Activated CD4-positive, alpha-beta T cell treated with anti-CD3 and anti-CD28 coated beads, Interleukin-2, Interleukin-4, amounts not matched to agents 100 ng/mL and 50 ng/mL, durations not matched to agents 16 hours and 8 hours (primary cell): ENCODE measurements at regions not wholly inside any gene's neighbourhood (a gene's known extent, or its start where the extent isn't known, plus 50 kb on each side); places are given as distances from the start of the nearest gene placed in this dataset.
A peak's percentile ranks its signal among the peaks of the same experiment; 100 is the strongest.
"Not testable (repeated sequence)": the region's sequence is repeated elsewhere in the genome, so short reads cannot be mapped to it uniquely, and the experiment has no call there.

Source experiments
- DNase-seq: peaks from one replicate; pipeline ENCODE4 v3.0.0-alpha.2; 2020; ENCODE audit warnings: low spot score

GRCh38 chr17:27095821-27096220 lies 198.1 kb upstream of the WSB1 start:
- DNase-seq, result not testable (repeated sequence)

- not testable (repeated sequence) for DNase-seq
Measured at GRCh38 chr17:27099266-27099665, 194.6 kb upstream of the WSB1 start.

- DNase-seq, result not testable (repeated sequence)
Measured at GRCh38 chr17:27104605-27105221, 189.2 kb upstream of the WSB1 start.

- no peak for DNase-seq
Measured at GRCh38 chr17:27105636-27106035, 188.3 kb upstream of the WSB1 start.

DNA sequence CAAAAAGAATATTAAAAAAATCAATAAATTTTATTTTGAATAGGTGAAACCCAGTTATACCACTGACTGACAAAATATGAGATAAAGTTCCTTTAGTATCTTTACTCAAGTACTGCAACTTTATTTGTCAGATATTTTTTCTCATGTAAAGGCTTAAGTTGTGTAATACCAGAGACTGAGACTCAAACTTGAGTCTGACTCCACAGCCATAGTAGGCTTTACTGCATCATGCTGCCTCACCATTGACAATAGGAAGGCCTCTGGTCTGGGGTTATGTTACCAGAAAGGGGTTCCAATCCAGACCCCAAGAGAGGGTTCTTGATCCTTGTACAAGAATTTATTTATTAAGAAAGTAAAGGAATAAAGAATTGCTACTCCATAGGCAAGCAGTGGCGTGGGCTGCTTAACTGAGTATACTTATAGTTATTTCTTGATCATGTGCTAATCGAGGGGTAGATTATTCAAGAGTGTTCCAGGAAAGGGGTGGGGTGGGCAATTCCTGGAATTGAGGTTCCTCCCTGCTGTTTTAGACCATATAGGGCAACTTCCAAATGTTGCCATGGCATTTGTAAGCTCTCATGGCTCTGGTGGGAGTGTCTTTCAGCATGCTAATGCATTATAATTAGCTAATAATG lies 187.4 kb upstream of the WSB1 start:
- no peak for DNase-seq

DNA sequence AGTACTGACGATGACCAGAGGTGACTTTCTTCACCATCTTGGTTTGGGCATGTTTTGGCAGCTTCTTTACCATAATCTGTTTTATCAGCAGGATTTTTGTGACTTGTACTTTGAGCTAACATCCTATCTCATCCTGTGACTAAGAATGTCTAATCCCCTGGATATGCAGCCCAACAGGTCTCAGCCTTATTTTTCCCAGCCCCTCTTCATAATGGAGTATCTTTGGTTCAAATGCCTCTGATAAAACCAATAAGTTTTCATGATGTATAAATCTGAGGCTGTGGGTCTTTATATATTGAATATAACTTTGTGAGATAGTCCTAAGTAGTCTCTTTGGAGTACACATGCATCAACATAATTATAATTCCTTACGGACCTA lies 186.9 kb upstream of the WSB1 start:
- DNase-seq, result no peak

- DNase-seq, result not testable (repeated sequence)
Measured at GRCh38 chr17:27107386-27108328, 186.3 kb upstream of the WSB1 start.

DNA sequence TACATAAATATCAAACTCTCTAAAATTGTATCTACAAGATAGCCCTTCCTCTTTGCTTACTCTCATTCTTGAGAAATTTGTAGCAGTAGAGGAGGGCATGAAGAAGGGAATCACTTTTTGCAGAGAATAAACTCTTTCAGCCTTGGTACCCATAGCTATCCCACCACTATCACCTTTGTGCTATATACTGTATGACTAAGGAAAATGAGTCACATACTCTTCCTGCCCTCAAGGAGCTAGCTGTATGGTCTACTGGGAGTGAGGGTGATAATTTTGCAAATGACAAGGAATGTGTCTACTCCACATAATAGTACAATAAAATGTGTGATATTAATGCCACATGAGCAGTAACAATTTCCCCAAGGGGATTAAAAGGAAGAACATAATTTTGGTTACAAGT lies 184.6 kb upstream of the WSB1 start:
- DNase-seq, result no peak

- DNase-seq, result no peak
Measured at GRCh38 chr17:27153005-27153404, 140.9 kb upstream of the WSB1 start.

GRCh38 chr17:27155866-27156265 lies 138.0 kb upstream of the WSB1 start:
- DNase-seq, result no peak

DNA sequence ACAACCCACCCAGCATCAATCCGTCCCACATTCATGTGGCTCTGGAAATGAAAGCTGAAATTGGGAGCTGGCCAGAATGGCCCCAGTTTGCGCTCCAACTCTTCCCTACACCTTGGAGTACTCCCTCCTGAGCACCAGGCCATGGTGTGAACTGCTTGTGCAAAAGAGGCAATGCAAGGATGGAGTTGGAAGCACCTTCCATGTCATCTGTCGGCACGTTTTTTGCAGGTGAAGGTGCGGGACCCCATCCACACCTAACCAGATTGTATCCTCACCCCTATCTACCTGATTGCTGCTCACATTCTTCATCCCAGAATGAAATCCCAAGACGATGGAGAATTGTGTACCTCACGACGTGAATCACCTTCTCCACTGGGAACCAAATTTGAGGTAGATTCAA lies 136.6 kb upstream of the WSB1 start:
- DNase-seq, result no peak

DNA sequence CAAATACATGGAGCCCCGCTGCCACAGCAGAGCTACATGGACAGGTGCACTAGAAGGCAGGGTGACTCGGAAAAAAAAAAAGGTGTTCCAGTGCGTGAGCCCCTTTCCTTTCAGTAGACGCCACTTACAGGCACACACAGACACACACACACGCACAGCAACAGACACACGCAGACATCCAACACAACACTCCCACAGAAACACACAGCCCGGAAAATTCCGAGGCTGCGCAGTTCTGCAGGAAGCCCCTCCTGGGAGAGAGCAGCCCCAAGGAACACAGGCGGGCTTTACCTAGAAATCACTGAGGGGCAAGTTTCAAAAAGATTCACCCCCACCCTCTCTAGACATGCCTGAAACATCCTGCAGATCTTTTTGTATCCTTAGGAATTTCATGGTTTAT lies 136.0 kb upstream of the WSB1 start:
- no peak for DNase-seq

GRCh38 chr17:27158382-27158781 lies 135.5 kb upstream of the WSB1 start:
- no peak for DNase-seq

DNA sequence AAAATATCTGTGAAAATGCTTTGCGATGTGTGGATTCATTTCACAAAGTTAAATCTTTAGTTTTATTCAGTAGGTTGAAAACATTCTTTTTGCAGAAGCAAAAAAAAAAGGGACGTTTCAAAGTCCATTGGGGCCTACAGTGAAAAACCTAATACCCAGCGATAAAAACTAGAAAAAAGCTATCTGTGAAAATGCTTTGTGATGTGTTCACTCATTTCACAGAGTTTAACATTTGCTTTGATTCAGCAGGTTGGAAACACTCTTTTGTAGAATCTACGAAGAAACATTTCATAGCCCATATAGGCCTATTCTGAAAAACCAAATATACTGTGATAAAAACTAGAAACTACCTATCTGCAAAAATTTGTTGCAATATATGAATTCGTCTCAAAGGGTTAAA lies 113.6 kb upstream of the WSB1 start:
- DNase-seq, result no peak

GRCh38 chr17:27181379-27181925 lies 112.5 kb upstream of the WSB1 start:
- not testable (repeated sequence) for DNase-seq

- DNase-seq, result no peak
Measured at GRCh38 chr17:27181935-27182334, 112.0 kb upstream of the WSB1 start.

- DNase-seq, result peak; percentile 40
Measured at GRCh38 chr17:27197505-27197904, 96.4 kb upstream of the WSB1 start.

DNA sequence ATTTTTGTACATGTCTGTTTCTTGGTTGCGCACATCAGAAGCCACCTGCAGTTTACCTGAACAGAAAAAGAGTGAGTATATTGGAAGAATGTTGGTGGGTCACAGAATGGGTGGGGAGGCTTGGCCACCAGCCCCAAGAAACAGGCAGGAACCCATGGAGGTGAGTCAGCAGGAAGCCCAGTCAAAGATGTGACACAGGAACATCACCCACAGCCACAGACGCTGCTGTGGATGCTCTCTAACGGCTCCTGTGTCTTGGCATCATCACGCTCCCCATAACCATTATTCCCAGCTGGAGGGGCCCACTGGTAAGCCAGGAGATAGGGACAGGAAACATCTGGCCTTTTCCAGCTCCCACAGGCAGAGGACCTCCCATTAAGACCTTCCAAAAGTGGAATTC lies 94.0 kb upstream of the WSB1 start:
- no peak for DNase-seq

- no peak for DNase-seq
Measured at GRCh38 chr17:27200476-27200875, 93.4 kb upstream of the WSB1 start.

- DNase-seq, result no peak
Measured at GRCh38 chr17:27203241-27203640, 90.7 kb upstream of the WSB1 start.

DNA sequence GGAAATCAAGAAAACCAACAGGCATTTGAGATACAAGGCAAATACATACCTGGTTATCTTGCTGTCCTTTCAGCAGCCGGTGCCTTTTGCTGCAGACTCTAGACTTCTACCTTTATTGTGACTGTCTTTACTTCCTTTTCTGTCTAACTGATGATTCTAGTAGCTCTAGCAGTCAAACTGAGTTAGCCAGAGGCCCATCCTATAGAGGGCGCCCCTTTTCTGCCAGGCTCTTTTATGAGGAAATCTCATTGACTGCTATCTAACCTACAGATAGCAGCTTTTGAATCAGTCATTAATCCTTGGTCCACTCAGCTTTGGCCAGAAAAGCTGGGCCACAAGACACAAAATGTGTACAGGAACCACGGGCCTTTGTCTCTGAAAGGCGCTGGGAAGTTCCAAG lies 87.5 kb upstream of the WSB1 start:
- DNase-seq, result peak; percentile 42

GRCh38 chr17:27207073-27207513 lies 86.8 kb upstream of the WSB1 start:
- DNase-seq, result peak; percentile 62

DNA sequence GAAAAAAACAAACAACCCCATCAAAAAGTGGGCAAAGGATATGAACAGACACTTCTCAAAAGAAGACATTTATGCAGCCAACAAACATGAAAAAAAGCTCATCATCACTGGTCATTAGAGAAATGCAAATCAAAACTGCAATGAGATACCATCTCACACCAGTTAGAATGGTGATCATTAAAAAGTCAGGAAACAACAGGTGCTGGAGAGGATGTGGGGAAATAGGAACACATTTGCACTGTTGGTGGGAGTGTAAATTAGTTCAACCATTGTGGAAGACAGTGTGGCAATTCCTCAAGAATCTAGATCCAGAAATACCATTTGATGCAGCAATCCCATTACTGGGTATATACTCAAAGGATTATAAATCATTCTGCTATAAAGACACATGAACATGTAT lies 85.5 kb upstream of the WSB1 start:
- DNase-seq, result not testable (repeated sequence)
